ENCODE measurements at regions not wholly inside any gene's neighbourhood (a gene's known extent, or its start where the extent isn't known, plus 50 kb on each side); places are given as distances from the start of the nearest gene placed in this dataset.
"Not testable (repeated sequence)": the region's sequence is repeated elsewhere in the genome, so short reads cannot be mapped to it uniquely, and the experiment has no call there.

GRCh38 chr1:30660241-30660640, 63.1 kb downstream of the MATN1 start:
- DNase-seq = no peak

GRCh38 chr1:30659702-30660101, 63.7 kb downstream of the MATN1 start:
- no peak for DNase-seq

- not testable (repeated sequence) for DNase-seq
These were observed 65.0 kb downstream of the MATN1 start for GRCh38 chr1:30658375-30658774.

GRCh38 chr1:30658014-30658336, 65.4 kb downstream of the MATN1 start:
- DNase-seq = no peak

GRCh38 chr1:30657131-30658013, 66.0 kb downstream of the MATN1 start:
- DNase-seq = no peak

GRCh38 chr1:30656171-30656940, 67.0 kb downstream of the MATN1 start:
- no peak for DNase-seq

- no peak for DNase-seq
These were observed 67.7 kb downstream of the MATN1 start for GRCh38 chr1:30655672-30656071.

- DNase-seq = no peak
These were observed 69.2 kb downstream of the MATN1 start for GRCh38 chr1:30654188-30654587.

- DNase-seq = peak; percentile 56
These were observed 71.1 kb downstream of the MATN1 start for GRCh38 chr1:30652152-30652841.

GRCh38 chr1:30651395-30651794, 72.0 kb downstream of the MATN1 start:
- DNase-seq = not testable (repeated sequence)

- DNase-seq = no peak
These were observed 72.4 kb downstream of the MATN1 start for GRCh38 chr1:30650968-30651320.

- no peak for DNase-seq
These were observed 73.1 kb downstream of the MATN1 start for GRCh38 chr1:30650038-30650967.

GRCh38 chr1:30649321-30649991, 73.9 kb downstream of the MATN1 start:
- no peak for DNase-seq

GRCh38 chr1:30648408-30649000, 74.9 kb downstream of the MATN1 start:
- DNase-seq = no peak

GRCh38 chr1:30645807-30646206, 77.6 kb downstream of the MATN1 start:
- DNase-seq = no peak

- peak; percentile 30 for DNase-seq
These were observed 80.8 kb downstream of the MATN1 start for GRCh38 chr1:30642391-30643120.

- DNase-seq = no peak
These were observed 81.6 kb downstream of the MATN1 start for GRCh38 chr1:30641572-30642353.

GRCh38 chr1:30639881-30640452, 83.4 kb downstream of the MATN1 start:
- peak; percentile 50 for DNase-seq

- DNase-seq = no peak
These were observed 84.6 kb downstream of the MATN1 start for GRCh38 chr1:30638811-30639210.

GRCh38 chr1:30638086-30638485, 85.3 kb downstream of the MATN1 start:
- no peak for DNase-seq
